DOHH2 (cell line): ENCODE measurements at regions not wholly inside any gene's neighbourhood (a gene's known extent, or its start where the extent isn't known, plus 50 kb on each side); places are given as distances from the start of the nearest gene placed in this dataset.

Experiments
- H3F3A ChIP-seq: fragments of 200-600 bp; sonication (generic), shearing (Covaris generic); 2 replicates; pipeline ENCODE4 v1.6.0; 2016; ENCODE audit warnings: antibody characterized with exemption, mild to moderate bottlenecking; ENCODE audit not compliant: control insufficient read depth, insufficient read depth
- H3K27ac ChIP-seq: fragments of 200-600 bp; sonication (generic); 2 replicates; pipeline ENCODE4 v1.5.1; 2014; ENCODE audit warnings: low read depth, mild to moderate bottlenecking, low read length, moderate library complexity
- H3K27me3 ChIP-seq: fragments of 200-600 bp; sonication (generic); 2 replicates; pipeline ENCODE4 v1.6.1; 2014; ENCODE audit warnings: mild to moderate bottlenecking, low read length, mixed read lengths; ENCODE audit not compliant: control insufficient read depth
- H3K36me3 ChIP-seq: fragments of 200-600 bp; sonication (generic); 2 replicates; pipeline ENCODE4 v1.6.1; 2014; ENCODE audit warnings: mild to moderate bottlenecking, low read length, moderate library complexity, mixed read lengths; ENCODE audit not compliant: control insufficient read depth
- H3K4me1 ChIP-seq: fragments of 200-600 bp; sonication (generic); 2 replicates; pipeline ENCODE4 v1.6.1; 2014; ENCODE audit warnings: mild to moderate bottlenecking, low read length, mixed read lengths; ENCODE audit not compliant: control insufficient read depth
- H3K4me2 ChIP-seq: fragments of 200-600 bp; sonication (generic); 2 replicates; pipeline ENCODE4 v1.6.0; 2014; ENCODE audit warnings: mild to moderate bottlenecking, low read length, moderate library complexity
- H3K4me3 ChIP-seq: fragments of 200-600 bp; sonication (generic); 2 replicates; pipeline ENCODE4 v1.5.1; 2014; ENCODE audit warnings: mild to moderate bottlenecking, low read length, mixed read lengths
- H3K79me2 ChIP-seq: fragments of 200-600 bp; sonication (generic); 2 replicates; pipeline ENCODE4 v1.6.1; 2014; ENCODE audit warnings: mild to moderate bottlenecking, low read length, mixed read lengths; ENCODE audit not compliant: control insufficient read depth
- H3K9me2 ChIP-seq: fragments of 200-600 bp; sonication (generic); replicated peaks from 2 replicates; pipeline ENCODE4 v1.6.1; 2014; ENCODE audit warnings: mild to moderate bottlenecking, low read length, mixed read lengths; ENCODE audit not compliant: control insufficient read depth
- H3K9me3 ChIP-seq: fragments of 200-600 bp; sonication (generic); 2 replicates; pipeline ENCODE4 v1.6.1; 2014; ENCODE audit warnings: antibody characterized with exemption, low read length, mixed read lengths; ENCODE audit not compliant: control insufficient read depth, insufficient read depth
- H4K20me1 ChIP-seq: fragments of 200-600 bp; sonication (generic); 2 replicates; pipeline ENCODE4 v1.6.0; 2014; ENCODE audit warnings: low read depth, mild to moderate bottlenecking, antibody characterized with exemption, low read length, moderate library complexity; ENCODE audit not compliant: control insufficient read depth, insufficient read depth
- CTCF ChIP-seq: fragments of 200-600 bp; sonication (generic); IDR thresholded peaks from one replicate; pipeline ENCODE4 v1.5.1; 2014; ENCODE audit warnings: antibody characterized with exemption, mild to moderate bottlenecking, low read depth, low read length; ENCODE audit not compliant: poor library complexity, severe bottlenecking
- EZH2phosphoT487 ChIP-seq: fragments of 200-600 bp; sonication (generic); IDR thresholded peaks from 2 replicates; pipeline ENCODE4 v1.6.1; 2017; ENCODE audit warnings: borderline replicate concordance, mild to moderate bottlenecking, antibody characterized with exemption, low read length, moderate library complexity, mixed read lengths

DNA sequence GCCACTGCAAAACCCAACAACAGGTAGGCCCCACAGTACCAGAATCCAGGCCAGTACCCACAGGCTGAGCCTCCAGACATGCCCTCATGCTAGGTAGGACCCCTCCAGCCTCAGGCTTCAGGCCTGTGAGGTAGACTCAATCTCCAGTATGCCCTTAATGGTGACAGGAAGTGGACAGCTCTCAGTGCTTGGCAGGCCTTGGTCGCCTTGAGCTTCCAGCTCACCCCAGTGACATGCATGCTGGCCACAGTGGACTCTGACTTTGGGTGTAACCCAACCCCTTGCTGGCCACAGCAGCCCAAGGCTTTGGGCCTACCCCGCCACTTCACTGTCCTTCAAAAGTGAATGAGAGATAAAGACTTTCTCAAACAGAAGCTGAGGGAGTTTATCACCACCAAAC is 324.2 kb downstream of the ANTXR2 start:
- H3K9me2 ChIP-seq: no peaks in the 10 kb centered on the region
- TF ChIP-seq EZH2phosphoT487: no peak
- no peak for TF ChIP-seq CTCF
- no peaks in the 10 kb centered on the region for H3K79me2 ChIP-seq
- H3F3A ChIP-seq: no peaks in the 10 kb centered on the region
- no peak overlapping the region for H3K27ac ChIP-seq
- H4K20me1 ChIP-seq: no peaks in the 10 kb centered on the region
- no peak overlapping the region for H3K4me2 ChIP-seq
- no peaks in the 10 kb centered on the region for H3K4me1 ChIP-seq
- no peaks in the 10 kb centered on the region for H3K9me3 ChIP-seq
- H3K36me3 ChIP-seq: no peaks in the 10 kb centered on the region
- no peaks in the 10 kb centered on the region for H3K27me3 ChIP-seq
- H3K4me3 ChIP-seq: no peak overlapping the region

- Histone ChIP-seq H3K9me2 (no peaks in the 10 kb centered on the region), H3K4me2 (no peak overlapping the region), H3K4me1 (no peaks in the 10 kb centered on the region), H3K9me3 (no peaks in the 10 kb centered on the region), H3K79me2 (no peaks in the 10 kb centered on the region), H3K36me3 (no peaks in the 10 kb centered on the region), H3K27me3 (no peaks in the 10 kb centered on the region), H3K4me3 (no peak overlapping the region), H3K27ac (no peak overlapping the region), H3F3A (no peaks in the 10 kb centered on the region), H4K20me1 (no peaks in the 10 kb centered on the region)
- TF ChIP-seq CTCF (no peak), EZH2phosphoT487 (no peak)
These were observed 325.8 kb downstream of the ANTXR2 start for GRCh38 chr4:79747252-79747651.

DNA sequence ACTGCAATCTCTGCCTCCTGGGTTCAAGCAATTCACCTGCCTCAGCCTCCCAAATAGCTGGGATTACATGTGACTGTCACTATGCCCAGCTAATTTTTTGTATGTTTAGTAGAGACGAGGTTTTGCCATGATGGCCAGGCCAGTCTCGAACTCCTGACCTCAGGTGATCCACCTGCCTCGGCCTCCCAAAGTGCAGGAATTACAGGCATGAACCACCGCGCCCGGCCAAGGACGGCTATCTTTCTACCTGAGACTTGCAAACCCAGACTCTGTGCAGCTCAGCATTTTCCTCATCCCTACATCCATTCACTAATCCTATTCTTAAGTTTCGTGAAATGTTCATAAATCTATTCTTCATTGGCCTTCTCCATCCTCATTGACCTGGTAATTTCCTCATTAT is 330.0 kb downstream of the ANTXR2 start:
- H3K9me2 ChIP-seq: no peaks in the 10 kb centered on the region
- H3K27ac ChIP-seq: no peak overlapping the region
- H3K4me1 ChIP-seq: no peaks in the 10 kb centered on the region
- no peaks in the 10 kb centered on the region for H4K20me1 ChIP-seq
- H3K27me3 ChIP-seq: no peaks in the 10 kb centered on the region
- no peaks in the 10 kb centered on the region for H3K79me2 ChIP-seq
- H3K4me3 ChIP-seq: no peak overlapping the region
- TF ChIP-seq CTCF: no peak
- no peak for TF ChIP-seq EZH2phosphoT487
- H3K9me3 ChIP-seq: no peaks in the 10 kb centered on the region
- H3K36me3 ChIP-seq: no peaks in the 10 kb centered on the region
- no peak overlapping the region for H3K4me2 ChIP-seq
- no peaks in the 10 kb centered on the region for H3F3A ChIP-seq

- no peaks in the 10 kb centered on the region for H3K4me1 ChIP-seq
- no peaks in the 10 kb centered on the region for H3K27me3 ChIP-seq
- no peaks in the 10 kb centered on the region for H3K9me2 ChIP-seq
- H3K27ac ChIP-seq: no peak overlapping the region
- H3F3A ChIP-seq: no peaks in the 10 kb centered on the region
- no peaks in the 10 kb centered on the region for H3K79me2 ChIP-seq
- H4K20me1 ChIP-seq: no peaks in the 10 kb centered on the region
- TF ChIP-seq EZH2phosphoT487 (no peak), CTCF (no peak)
- H3K4me3 ChIP-seq: no peak overlapping the region
- H3K36me3 ChIP-seq: no peaks in the 10 kb centered on the region
- H3K4me2 ChIP-seq: no peak overlapping the region
- no peaks in the 10 kb centered on the region for H3K9me3 ChIP-seq
These were observed 331.9 kb upstream of the GK2 start for GRCh38 chr4:79739912-79740311.
